ENCODE measurements at regions not wholly inside any gene's neighbourhood (a gene's known extent, or its start where the extent isn't known, plus 50 kb on each side); places are given as distances from the start of the nearest gene placed in this dataset.

DNA sequence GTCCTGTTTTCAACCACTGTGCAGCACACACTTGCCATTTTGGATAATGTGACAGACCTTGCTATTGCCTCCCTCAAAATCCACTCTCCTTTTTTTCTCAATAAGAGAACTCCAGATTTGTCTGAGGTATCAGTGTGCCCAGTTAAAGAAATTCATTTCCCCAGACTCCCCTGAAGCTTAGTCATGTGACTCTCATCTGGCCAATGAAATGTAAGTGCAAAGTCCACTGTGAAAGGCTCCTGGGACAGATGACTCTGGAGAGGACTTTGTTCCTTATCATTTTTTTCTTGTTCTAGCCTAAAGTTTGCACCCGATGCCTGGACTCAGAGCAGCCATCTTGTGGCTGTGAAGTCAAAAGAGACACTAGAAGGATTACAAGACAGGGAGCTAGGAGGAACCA lies 268.6 kb upstream of the LRTM1 start:
- no peak for TF ChIP-seq POLR2A (IDR thresholded peaks at IDR 0.05; ENCODE audit: low read length)
- TF ChIP-seq GATA1 (IDR thresholded peaks at IDR 0.05; ENCODE audit: low read depth, low read length) = no peak

All from erythroblast (primary cell).